D341Med (cell line): ENCODE measurements at regions not wholly inside any gene's neighbourhood (a gene's known extent, or its start where the extent isn't known, plus 50 kb on each side); places are given as distances from the start of the nearest gene placed in this dataset.

Experiments used
- DNase-seq: peaks from one replicate; pipeline ENCODE4 v3.0.0; 2012; ENCODE audit warnings: low spot score

- DNase-seq = no peak
Observed at GRCh38 chr2:56707650-56708049, 523.9 kb downstream of the CCDC85A start.

- DNase-seq = no peak
Observed at GRCh38 chr2:56709181-56709580, 525.4 kb downstream of the CCDC85A start.

GRCh38 chr2:56713161-56713676 is 529.4 kb downstream of the CCDC85A start:
- no peak for DNase-seq

GRCh38 chr2:56713978-56714377 is 530.2 kb downstream of the CCDC85A start:
- no peak for DNase-seq

GRCh38 chr2:56714400-56714799 is 530.6 kb downstream of the CCDC85A start:
- no peak for DNase-seq

- no peak for DNase-seq
Observed at GRCh38 chr2:56715683-56716082, 531.9 kb downstream of the CCDC85A start.

- no peak for DNase-seq
Observed at GRCh38 chr2:56718413-56718812, 534.6 kb downstream of the CCDC85A start.

GRCh38 chr2:56729212-56729611 is 545.4 kb downstream of the CCDC85A start:
- no peak for DNase-seq

GRCh38 chr2:56732946-56733345 is 549.2 kb downstream of the CCDC85A start:
- no peak for DNase-seq

- no peak for DNase-seq
Observed at GRCh38 chr2:56739413-56739812, 555.6 kb downstream of the CCDC85A start.

GRCh38 chr2:56741601-56742102 is 557.9 kb downstream of the CCDC85A start:
- no peak for DNase-seq

- no peak for DNase-seq
Observed at GRCh38 chr2:56743807-56744206, 560.0 kb downstream of the CCDC85A start.

- DNase-seq = no peak
Observed at GRCh38 chr2:56749152-56749752, 565.5 kb downstream of the CCDC85A start.

GRCh38 chr2:56753182-56753581 is 569.4 kb downstream of the CCDC85A start:
- no peak for DNase-seq

- DNase-seq = no peak
Observed at GRCh38 chr2:56754066-56754615, 570.4 kb downstream of the CCDC85A start.

- no peak for DNase-seq
Observed at GRCh38 chr2:56754627-56755026, 570.8 kb downstream of the CCDC85A start.

GRCh38 chr2:56757884-56758545 is 574.2 kb downstream of the CCDC85A start:
- DNase-seq = no peak

GRCh38 chr2:56763683-56764082 is 579.9 kb downstream of the CCDC85A start:
- no peak for DNase-seq

GRCh38 chr2:56768973-56769372 is 585.2 kb downstream of the CCDC85A start:
- DNase-seq = no peak

- no peak for DNase-seq
Observed at GRCh38 chr2:56770490-56770889, 586.7 kb downstream of the CCDC85A start.

GRCh38 chr2:56784046-56784445 is 600.3 kb downstream of the CCDC85A start:
- DNase-seq = no peak

GRCh38 chr2:56801214-56801613 is 617.4 kb downstream of the CCDC85A start:
- DNase-seq = no peak

GRCh38 chr2:56801770-56802169 is 618.0 kb downstream of the CCDC85A start:
- DNase-seq = no peak
